Stimulated activated CD4-positive, alpha-beta T cell treated with anti-CD3 and anti-CD28 coated beads, Interleukin-15, amount 100 ng/mL, for 24 hours (primary cell): ENCODE measurements at regions not wholly inside any gene's neighbourhood (a gene's known extent, or its start where the extent isn't known, plus 50 kb on each side); places are given as distances from the start of the nearest gene placed in this dataset.
"Not testable (repeated sequence)": the region's sequence is repeated elsewhere in the genome, so short reads cannot be mapped to it uniquely, and the experiment has no call there.

ENCODE experiments used
- DNase-seq: peaks from one replicate; pipeline ENCODE4 v3.0.0-alpha.2; 2020

- DNase-seq: not testable (repeated sequence)
Measured at GRCh38 chr4:3882316-3882885, 116.2 kb downstream of the ADRA2C start.

GRCh38 chr4:3884261-3884660, 118.1 kb downstream of the ADRA2C start:
- not testable (repeated sequence) for DNase-seq

- DNase-seq: peak; percentile 57
Measured at GRCh38 chr4:3893590-3893989, 127.4 kb downstream of the ADRA2C start.

- not testable (repeated sequence) for DNase-seq
Measured at GRCh38 chr4:3894086-3894959, 128.1 kb downstream of the ADRA2C start.

- DNase-seq: no peak
Measured at GRCh38 chr4:3896441-3896840, 130.3 kb downstream of the ADRA2C start.

GRCh38 chr4:3896871-3897578, 130.8 kb downstream of the ADRA2C start:
- not testable (repeated sequence) for DNase-seq

GRCh38 chr4:3898098-3898497, 131.9 kb downstream of the ADRA2C start:
- no peak for DNase-seq

- DNase-seq: not testable (repeated sequence)
Measured at GRCh38 chr4:3898928-3899327, 132.7 kb downstream of the ADRA2C start.

GRCh38 chr4:3904264-3904955, 138.2 kb downstream of the ADRA2C start:
- not testable (repeated sequence) for DNase-seq

- not testable (repeated sequence) for DNase-seq
Measured at GRCh38 chr4:3909616-3910015, 143.4 kb downstream of the ADRA2C start.

GRCh38 chr4:3910161-3910950, 144.2 kb downstream of the ADRA2C start:
- DNase-seq: not testable (repeated sequence)

GRCh38 chr4:3911252-3911856, 145.2 kb downstream of the ADRA2C start:
- no peak for DNase-seq

- DNase-seq: not testable (repeated sequence)
Measured at GRCh38 chr4:3914511-3914910, 148.3 kb downstream of the ADRA2C start.

- not testable (repeated sequence) for DNase-seq
Measured at GRCh38 chr4:3919509-3919908, 153.3 kb downstream of the ADRA2C start.

GRCh38 chr4:3921902-3922301, 155.7 kb downstream of the ADRA2C start:
- DNase-seq: not testable (repeated sequence)

GRCh38 chr4:3925841-3926240, 159.7 kb downstream of the ADRA2C start:
- DNase-seq: not testable (repeated sequence)

GRCh38 chr4:3926271-3926670, 160.1 kb downstream of the ADRA2C start:
- DNase-seq: not testable (repeated sequence)

- DNase-seq: not testable (repeated sequence)
Measured at GRCh38 chr4:3926969-3927755, 161.0 kb downstream of the ADRA2C start.

GRCh38 chr4:3929431-3929830, 163.2 kb downstream of the ADRA2C start:
- DNase-seq: not testable (repeated sequence)

- not testable (repeated sequence) for DNase-seq
Measured at GRCh38 chr4:3932734-3933133, 166.5 kb downstream of the ADRA2C start.

GRCh38 chr4:3935406-3935805, 169.2 kb downstream of the ADRA2C start:
- DNase-seq: not testable (repeated sequence)
